HepG2 (cell line): ENCODE measurements at regions not wholly inside any gene's neighbourhood (a gene's known extent, or its start where the extent isn't known, plus 50 kb on each side); places are given as distances from the start of the nearest gene placed in this dataset.

Source experiments
- ATAC-seq: fragments of 200-7000 bp; cut with Tn5 transposase; 3 replicates; pipeline ENCODE4 v1.9.1; 2020; ENCODE audit warnings: mild to moderate bottlenecking, moderate library complexity
- BruUV-seq: library from RNA; stranded (reverse); fragments of 400-500 nt; replicated peaks from 2 replicates; lab custom pipeline; 2021; lab: Mats Ljungman, UMichigan
- CTCF ChIA-PET: fragments of 300-600 bp; formaldehyde crosslinking; extraction: SDS; loops from one replicate; lab custom pipeline; 2021; ENCODE audit warnings: low total read pairs, inconsistent platforms, low intra/inter-chr PET ratio; lab: Yijun Ruan, JAX
- POLR2A ChIA-PET: fragments of 350-600 bp; sonication (Branson Sonifier 250); formaldehyde crosslinking; loops from one replicate; lab custom pipeline; 2020; ENCODE audit warnings: antibody characterized with exemption, inconsistent platforms; lab: Yijun Ruan, JAX
- DNase-seq: peaks from one replicate; pipeline ENCODE4 v3.0.0-alpha.2; 2015; ENCODE audit warnings: low spot score
- FAIRE-seq: peaks from 3 replicates; lab custom pipeline; 2011; peaks lifted over from hg19 to GRCh38; lab: Jason Lieb, UNC
- H2AFZ ChIP-seq: one replicate; pipeline ENCODE4 v1.6.1; 2011; ENCODE audit warnings: low read length, inconsistent platforms
- H3K27ac ChIP-seq: fragments of 300-600 bp; 3 replicates; pipeline ENCODE4 v1.8.0; 2011; ENCODE audit warnings: mixed run types, mild to moderate bottlenecking, mixed read lengths, low read length, inconsistent platforms; ENCODE audit not compliant: insufficient read depth; ENCODE audit errors: extremely low read length
- H3K27me3 ChIP-seq, 2 experiments: fragments of 200-600 bp in 1 of 2; 2 replicates in 1 of 2; 3 replicates in 1 of 2; pipeline versions ENCODE4 v1.6.0 to v1.8.0; 2011; ENCODE audit warnings: low read length in 2 of 2, mild to moderate bottlenecking in 2 of 2, moderate library complexity in 2 of 2, inconsistent platforms in 1 of 2; ENCODE audit not compliant: insufficient read depth in 2 of 2, control insufficient read depth in 1 of 2
- H3K36me3 ChIP-seq, 2 experiments: fragments of 200-600 bp in 1 of 2; replicated peaks in 1 of 2; 2 replicates in 1 of 2; 3 replicates in 1 of 2; pipeline versions ENCODE4 v1.5.1 to v1.8.0; 2011; ENCODE audit warnings: low read length in 2 of 2, inconsistent platforms in 1 of 2; ENCODE audit not compliant: insufficient read depth in 2 of 2, control insufficient read depth in 1 of 2
- H3K4me1 ChIP-seq: 2 replicates; pipeline ENCODE4 v1.5.1; 2012; ENCODE audit warnings: low read length, inconsistent platforms; ENCODE audit not compliant: insufficient read depth
- H3K4me2 ChIP-seq: 2 replicates; pipeline ENCODE4 v1.6.0; 2011; ENCODE audit warnings: low read depth, low read length, inconsistent platforms
- H3K4me3 ChIP-seq, 3 experiments: fragments of 200-600 bp in 1 of 3; sonication (generic), shearing (Covaris generic) in 1 of 3; replicated peaks in 1 of 3; 2 replicates each; pipeline ENCODE4 v1.5.1; 2011 to 2016; ENCODE audit warnings: low read length in 3 of 3, inconsistent platforms in 2 of 3, low read depth in 2 of 3, mild to moderate bottlenecking in 2 of 3, control low read depth in 1 of 3, mixed read lengths in 1 of 3; ENCODE audit not compliant: insufficient read depth in 1 of 3
- H3K79me2 ChIP-seq: one replicate; pipeline ENCODE4 v1.6.1; 2011; ENCODE audit warnings: low read length, inconsistent platforms; ENCODE audit not compliant: insufficient read depth
- H3K9ac ChIP-seq: 2 replicates; pipeline ENCODE4 v1.6.0; 2011; ENCODE audit warnings: mild to moderate bottlenecking, low read depth, low read length, inconsistent platforms; ENCODE audit not compliant: insufficient read depth
- H3K9me3 ChIP-seq: 2 replicates; pipeline ENCODE4 v1.5.1; 2012; ENCODE audit warnings: mild to moderate bottlenecking, low read length
- H4K20me1 ChIP-seq: 2 replicates; pipeline ENCODE4 v1.6.0; 2011; ENCODE audit warnings: inconsistent platforms, mild to moderate bottlenecking, low read length, moderate library complexity; ENCODE audit not compliant: insufficient read depth
- KLF15 ChIP-seq: sonication (generic); formaldehyde crosslinking; IDR thresholded peaks from 2 replicates; pipeline ENCODE4 v1.8.1; 2023; ENCODE audit warnings: borderline replicate concordance, mild to moderate bottlenecking, inconsistent platforms, missing genetic modification reagents, mixed read lengths
- MIER3 ChIP-seq: IDR thresholded peaks from 2 replicates; pipeline ENCODE4 v1.6.1; 2016; ENCODE audit warnings: missing compliant biosample characterization, borderline replicate concordance
- NFYC ChIP-seq: IDR thresholded peaks from 2 replicates; pipeline ENCODE4 v1.6.1; 2016; ENCODE audit warnings: missing genetic modification reagents, missing compliant biosample characterization
- RAD51 ChIP-seq: fragments of 450-650 bp; IDR thresholded peaks from 2 replicates; pipeline ENCODE4 v1.6.1; 2016; ENCODE audit warnings: borderline replicate concordance
- RFXAP ChIP-seq: sonication (generic); formaldehyde crosslinking; IDR thresholded peaks from 2 replicates; pipeline ENCODE4 v1.4.0; 2020; ENCODE audit warnings: missing genetic modification reagents, borderline replicate concordance
- SIX4 ChIP-seq: sonication (generic); formaldehyde crosslinking; IDR thresholded peaks from 2 replicates; pipeline ENCODE4 v1.4.0; 2020; ENCODE audit warnings: missing genetic modification reagents
- SNAI1 ChIP-seq: sonication (generic); formaldehyde crosslinking; IDR thresholded peaks from 2 replicates; pipeline ENCODE4 v1.5.0; 2020; ENCODE audit warnings: mild to moderate bottlenecking, missing genetic modification reagents, borderline replicate concordance
- TEF ChIP-seq: sonication (generic); formaldehyde crosslinking; IDR thresholded peaks from 2 replicates; pipeline ENCODE4 v1.5.0; 2020; ENCODE audit warnings: missing genetic modification reagents
- ZBTB44 ChIP-seq: sonication (generic); formaldehyde crosslinking; IDR thresholded peaks from 2 replicates; pipeline ENCODE4 v1.4.0; 2020; ENCODE audit warnings: missing genetic modification reagents
- ZNF12 ChIP-seq: sonication (generic); formaldehyde crosslinking; IDR thresholded peaks from 2 replicates; pipeline ENCODE4 v1.5.0; 2020; ENCODE audit warnings: missing genetic modification reagents
- ZNF296 ChIP-seq: sonication (generic); formaldehyde crosslinking; conservative IDR thresholded peaks from 2 replicates; pipeline ENCODE4 v1.5.0; 2020; ENCODE audit warnings: mild to moderate bottlenecking, missing genetic modification reagents
- ZNF331 ChIP-seq: sonication (generic); formaldehyde crosslinking; IDR thresholded peaks from 2 replicates; pipeline ENCODE4 v1.4.0; 2020; ENCODE audit warnings: missing genetic modification reagents
- ZNF383 ChIP-seq: sonication (generic); formaldehyde crosslinking; IDR thresholded peaks from 2 replicates; pipeline ENCODE4 v1.4.0; 2020; ENCODE audit warnings: missing genetic modification reagents, mild to moderate bottlenecking, borderline replicate concordance
- ZNF672 ChIP-seq: sonication (generic); formaldehyde crosslinking; IDR thresholded peaks from 2 replicates; pipeline ENCODE4 v1.8.1; 2022; ENCODE audit warnings: missing genetic modification reagents
- ZNF709 ChIP-seq: sonication (generic); formaldehyde crosslinking; IDR thresholded peaks from 2 replicates; pipeline ENCODE4 v1.5.0; 2020; ENCODE audit warnings: mild to moderate bottlenecking, missing genetic modification reagents
- ZNF850 ChIP-seq: sonication (generic); formaldehyde crosslinking; conservative IDR thresholded peaks from 2 replicates; pipeline ENCODE4 v1.9.0; 2021; ENCODE audit warnings: mild to moderate bottlenecking, missing genetic modification reagents
- WGBS: methylation state at CpG from one replicate; pipeline ENCODE4 v1.1.6; 2017; ENCODE audit warnings: low lambda C conversion rate; 5-methylcytosine and 5-hydroxymethylcytosine counted together
- in situ Hi-C: cut with HindIII; loops from 2 replicates; pipeline ENCODE4 v1.10.0; 2017; ENCODE audit warnings: low pct_unique_long_range_greater_than_20kb; ENCODE audit not compliant: extremely low pct_ligation_motif_present
- intact Hi-C: fragments of 100-400 bp; cut with micrococcal nuclease; formaldehyde crosslinking; loops from one replicate; pipeline ENCODE4 v1.10.0; 2022; ENCODE audit not compliant: unreplicated experiment
- TF ChIP-seq, protein P1 (sequence below): IDR thresholded peaks from 2 replicates; pipeline ENCODE4 v1.6.1; 2016
- TF ChIP-seq, protein P2 (sequence below): sonication (generic); formaldehyde crosslinking; IDR thresholded peaks from 2 replicates; pipeline ENCODE4 v1.8.0; 2022; ENCODE audit warnings: mild to moderate bottlenecking, missing genetic modification reagents, borderline replicate concordance

DNA sequence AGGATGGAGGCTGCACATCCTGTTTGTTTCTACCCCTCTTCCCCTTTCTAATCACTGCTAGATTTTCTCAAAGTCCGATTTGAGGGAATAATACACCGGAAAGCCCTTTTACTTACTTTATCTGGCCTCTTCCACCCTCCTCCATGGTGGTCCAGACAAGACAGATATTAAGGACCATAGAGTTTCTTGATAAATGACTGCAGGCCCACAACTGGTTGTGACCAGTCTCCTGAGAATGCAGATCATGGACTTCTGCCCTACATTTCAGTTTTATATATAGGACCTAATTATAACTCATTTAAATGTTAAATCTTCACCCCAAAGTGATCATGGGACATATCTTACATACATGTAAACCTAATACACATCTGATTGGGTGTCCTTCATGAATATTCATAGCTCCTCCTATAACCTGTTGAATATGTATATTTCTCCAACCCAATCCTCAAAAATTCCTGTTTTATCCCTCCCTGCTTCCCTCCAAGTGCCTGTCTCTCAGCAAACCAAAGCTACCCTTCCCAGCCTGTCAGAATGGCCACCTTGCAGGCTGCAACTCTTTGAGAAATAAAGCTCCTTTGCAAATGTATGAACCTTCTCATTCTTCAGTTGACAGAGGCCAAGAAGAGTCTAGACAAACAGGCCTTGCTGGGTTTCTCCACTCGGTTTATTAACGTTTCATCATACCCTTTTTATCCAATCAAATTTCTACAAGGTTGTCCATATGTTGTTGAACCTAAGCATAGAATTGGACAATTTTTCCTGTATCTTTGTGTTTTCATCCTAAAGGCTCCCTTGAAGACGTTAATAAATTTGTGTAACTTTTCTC, 133.1 kb downstream of the HFE start:
- H3K4me3 ChIP-seq = no peak overlapping the region
- ATAC-seq (no peak), FAIRE-seq (no peak), DNase-seq (no peak)
- H3K9ac ChIP-seq = no peak overlapping the region
- no peaks in the 10 kb centered on the region for H3K9me3 ChIP-seq
- H3K27me3 ChIP-seq = no peaks in the 10 kb centered on the region; a peak in 1 of 5 replicates
- H3K36me3 ChIP-seq = no peaks in the 10 kb centered on the region; a peak in 1 of 5 replicates
- H2AFZ ChIP-seq = no peak overlapping the region
- intact Hi-C loops = no loop called here
- no peak overlapping the region for H3K27ac ChIP-seq
- CTCF ChIA-PET = no interaction called here
- H3K4me1 ChIP-seq = peaks cover 51% of the 10 kb centered on the region
- BruUV-seq = no TSS peak
- H3K79me2 ChIP-seq = peaks cover 5% of the 10 kb centered on the region
- no peak for TF ChIP-seq ZNF296 (CRISPR knock-in tag)
- no peak for TF ChIP-seq NFYC (CRISPR knock-in tag)
- TF ChIP-seq TEF (CRISPR knock-in tag) = no peak
- TF ChIP-seq ZNF383 (CRISPR knock-in tag) = no peak
- TF ChIP-seq ZBTB44 = no peak
- no peak for TF ChIP-seq KLF15 (CRISPR knock-in tag)
- TF ChIP-seq, protein P1, sequence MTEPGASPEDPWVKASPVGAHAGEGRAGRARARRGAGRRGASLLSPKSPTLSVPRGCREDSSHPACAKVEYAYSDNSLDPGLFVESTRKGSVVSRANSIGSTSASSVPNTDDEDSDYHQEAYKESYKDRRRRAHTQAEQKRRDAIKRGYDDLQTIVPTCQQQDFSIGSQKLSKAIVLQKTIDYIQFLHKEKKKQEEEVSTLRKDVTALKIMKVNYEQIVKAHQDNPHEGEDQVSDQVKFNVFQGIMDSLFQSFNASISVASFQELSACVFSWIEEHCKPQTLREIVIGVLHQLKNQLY (CRISPR knock-in tag) = no peak
- TF ChIP-seq RAD51 = no peak
- no peak for TF ChIP-seq SIX4 (CRISPR knock-in tag)
- TF ChIP-seq ZNF850 = no peak
- no peak for TF ChIP-seq RFXAP (CRISPR knock-in tag)
- no peak for TF ChIP-seq MIER3
- TF ChIP-seq SNAI1 (CRISPR knock-in tag) = no peak
- no peak for TF ChIP-seq ZNF331 (CRISPR knock-in tag)
- TF ChIP-seq, protein P2, sequence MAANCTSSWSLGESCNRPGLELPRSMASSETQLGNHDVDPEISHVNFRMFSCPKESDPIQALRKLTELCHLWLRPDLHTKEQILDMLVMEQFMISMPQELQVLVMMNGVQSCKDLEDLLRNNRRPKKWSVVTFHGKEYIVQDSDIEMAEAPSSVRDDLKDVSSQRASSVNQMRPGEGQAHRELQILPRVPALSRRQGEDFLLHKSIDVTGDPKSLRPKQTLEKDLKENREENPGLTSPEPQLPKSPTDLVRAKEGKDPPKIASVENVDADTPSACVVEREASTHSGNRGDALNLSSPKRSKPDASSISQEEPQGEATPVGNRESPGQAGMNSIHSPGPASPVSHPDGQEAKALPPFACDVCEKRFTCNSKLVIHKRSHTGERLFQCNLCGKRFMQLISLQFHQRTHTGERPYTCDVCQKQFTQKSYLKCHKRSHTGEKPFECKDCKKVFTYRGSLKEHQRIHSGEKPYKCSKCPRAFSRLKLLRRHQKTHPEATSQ = no peak
- no peak for TF ChIP-seq ZNF672
- TF ChIP-seq ZNF709 (CRISPR knock-in tag) = no peak
- no peak for TF ChIP-seq ZNF12 (CRISPR knock-in tag)
- H3K4me2 ChIP-seq = no peak overlapping the region
- in situ Hi-C loops = no loop called here
- POLR2A ChIA-PET = no interaction called here
- WGBS = 51% methylated on average over 5 of the region's 5 CpGs
- H4K20me1 ChIP-seq = no peaks in the 10 kb centered on the region
